ENCODE measurements at regions not wholly inside any gene's neighbourhood (a gene's known extent, or its start where the extent isn't known, plus 50 kb on each side); places are given as distances from the start of the nearest gene placed in this dataset.

DNA sequence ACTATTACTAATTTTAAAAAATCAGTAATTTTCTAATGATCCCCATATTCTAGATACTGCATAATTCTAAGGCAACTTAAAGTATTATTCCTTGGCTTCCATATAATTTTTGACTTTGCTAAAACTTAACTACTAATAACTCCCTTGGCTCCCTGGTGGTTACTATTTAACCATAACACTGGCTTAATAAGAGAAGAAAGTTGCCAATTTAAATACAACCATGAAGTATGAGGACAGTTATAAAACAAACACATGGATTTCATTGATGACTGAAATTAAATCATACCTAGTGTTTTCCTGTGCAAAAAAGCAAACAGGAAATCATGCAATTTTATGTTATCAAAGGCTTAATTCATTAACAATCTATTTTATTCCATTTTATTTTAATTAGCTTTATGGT is 1073.9 kb downstream of the GRM8 start:
- no peak for TF ChIP-seq CTCF (IDR thresholded peaks at IDR 0.05; ENCODE audit: low read length)
- TF ChIP-seq EZH2 (IDR thresholded peaks at IDR 0.05; ENCODE audit: borderline replicate concordance, low read length) = no peak

All from OCI-LY1 (cell line).